Caco-2 (cell line): ENCODE measurements at regions not wholly inside any gene's neighbourhood (a gene's known extent, or its start where the extent isn't known, plus 50 kb on each side); places are given as distances from the start of the nearest gene placed in this dataset.

Experiments
- BruUV-seq: library from RNA; stranded (reverse); fragments of 400-500 nt; replicated peaks from 2 replicates; lab custom pipeline; 2021; lab: Mats Ljungman, UMichigan
- CTCF ChIA-PET: fragments of 300-600 bp; sonication (Branson Sonifier 250); formaldehyde crosslinking; loops from one replicate; lab custom pipeline; 2022; ENCODE audit warnings: antibody characterized with exemption; lab: Charles Lee
- POLR2A ChIA-PET: fragments of 300-600 bp; sonication (Branson Sonifier 250); formaldehyde crosslinking; loops from one replicate; lab custom pipeline; 2022; ENCODE audit warnings: antibody characterized with exemption; lab: Charles Lee
- DNase-seq, 2 experiments: peaks; one replicate each; pipeline versions ENCODE4 v3.0.0 to v3.0.0-alpha.2; 2020 to 2022
- H3K27me3 ChIP-seq: replicated peaks from 2 replicates; pipeline ENCODE4 v1.6.0; 2011; ENCODE audit warnings: low read length; ENCODE audit not compliant: control insufficient read depth, insufficient read depth
- H3K36me3 ChIP-seq: 2 replicates; pipeline ENCODE4 v1.5.1; 2011; ENCODE audit warnings: low read length; ENCODE audit not compliant: control insufficient read depth, insufficient read depth
- H3K4me1 ChIP-seq: fragments of 250-450 bp; sonication (Bioruptor Pico); 2 replicates; pipeline ENCODE4 v1.5.1; 2020; ENCODE audit warnings: mild to moderate bottlenecking
- H3K4me3 ChIP-seq: 2 replicates; pipeline ENCODE4 v1.5.1; 2011; ENCODE audit warnings: low read depth, mild to moderate bottlenecking, control low read depth, low read length
- H3K9me3 ChIP-seq: fragments of 250-450 bp; sonication (Bioruptor Pico); 2 replicates; pipeline ENCODE4 v1.5.1; 2020; ENCODE audit warnings: mild to moderate bottlenecking, moderate library complexity
- H3K27ac Mint-ChIP-seq: one replicate; pipeline ENCODE4 v1.8.0; 2022; ENCODE audit warnings: mixed read lengths; ENCODE audit not compliant: unreplicated experiment
- H3K27me3 Mint-ChIP-seq: one replicate; pipeline ENCODE4 v1.8.0; 2022; ENCODE audit warnings: mixed read lengths; ENCODE audit not compliant: insufficient read depth, unreplicated experiment
- H3K36me3 Mint-ChIP-seq: one replicate; pipeline ENCODE4 v1.8.0; 2022; ENCODE audit warnings: mild to moderate bottlenecking, mixed read lengths; ENCODE audit not compliant: insufficient read depth, unreplicated experiment
- H3K4me1 Mint-ChIP-seq: one replicate; pipeline ENCODE4 v1.8.0; 2022; ENCODE audit warnings: low read depth, mixed read lengths; ENCODE audit not compliant: unreplicated experiment
- H3K4me3 Mint-ChIP-seq: one replicate; pipeline ENCODE4 v1.8.0; 2022; ENCODE audit warnings: mild to moderate bottlenecking, moderate library complexity, mixed read lengths; ENCODE audit not compliant: unreplicated experiment
- H3K9me3 Mint-ChIP-seq: one replicate; pipeline ENCODE4 v1.8.0; 2022; ENCODE audit warnings: mixed read lengths; ENCODE audit not compliant: unreplicated experiment
- intact Hi-C: fragments of 100-400 bp; cut with micrococcal nuclease; formaldehyde crosslinking; loops from one replicate; pipeline ENCODE4 v1.10.0; 2022; ENCODE audit not compliant: unreplicated experiment
- TF ChIP-seq, protein P1 (sequence below), 2 experiments: fragments of 200-600 bp in 1 of 2; IDR thresholded peaks; 1 replicate in 1 of 2; 2 replicates in 1 of 2; pipeline versions ENCODE4 v1.5.1 to v1.8.0; 2011 to 2022; ENCODE audit warnings: antibody characterized with exemption in 1 of 2, control low read depth in 1 of 2, inconsistent platforms in 1 of 2, low read depth in 1 of 2, low read length in 1 of 2, mild to moderate bottlenecking in 1 of 2, moderate library complexity in 1 of 2; ENCODE audit not compliant: insufficient read depth in 1 of 2, severe bottlenecking in 1 of 2, unreplicated experiment in 1 of 2

DNA sequence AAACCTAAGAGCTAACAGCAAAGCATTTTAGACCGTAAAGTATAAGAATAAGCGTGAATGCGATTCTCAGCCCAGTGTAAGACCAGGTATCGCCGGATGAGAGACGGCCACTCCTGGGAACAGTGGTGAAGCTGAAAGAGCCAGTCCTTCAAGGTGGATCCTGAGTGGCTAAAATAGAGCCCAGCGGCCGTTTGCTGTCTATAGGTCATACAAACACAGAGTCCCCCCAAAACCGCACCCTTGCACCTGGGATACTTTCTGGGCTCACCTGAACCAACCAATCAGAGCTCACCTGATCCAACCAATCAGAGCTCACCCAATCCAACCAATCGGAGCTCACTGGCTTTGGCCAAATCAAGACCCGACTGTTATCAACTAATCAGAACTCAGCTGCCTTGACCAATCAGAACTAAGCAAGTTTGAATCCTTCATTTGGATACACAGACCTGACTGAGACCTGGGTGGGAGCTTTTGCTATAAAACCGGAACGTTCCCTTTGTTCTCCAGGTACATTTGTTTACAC lies 248.2 kb downstream of the DLL1 start:
- Mint-ChIP-seq H3K4me3 (no peak overlapping the region), H3K27me3 (no peaks in the 10 kb centered on the region), H3K9me3 (no peaks in the 10 kb centered on the region), H3K36me3 (no peaks in the 10 kb centered on the region), H3K4me1 (peaks cover 9% of the 10 kb centered on the region), H3K27ac (no peak overlapping the region)
- DNase-seq = no peak
- no TSS peak for BruUV-seq
- intact Hi-C loops = no loop called here
- no peaks in the 10 kb centered on the region for H3K27me3 ChIP-seq
- H3K4me1 ChIP-seq = peaks cover 4% of the 10 kb centered on the region; the same call in 1 of the 2 replicates
- H3K36me3 ChIP-seq = no peaks in the 10 kb centered on the region
- TF ChIP-seq, protein P1, sequence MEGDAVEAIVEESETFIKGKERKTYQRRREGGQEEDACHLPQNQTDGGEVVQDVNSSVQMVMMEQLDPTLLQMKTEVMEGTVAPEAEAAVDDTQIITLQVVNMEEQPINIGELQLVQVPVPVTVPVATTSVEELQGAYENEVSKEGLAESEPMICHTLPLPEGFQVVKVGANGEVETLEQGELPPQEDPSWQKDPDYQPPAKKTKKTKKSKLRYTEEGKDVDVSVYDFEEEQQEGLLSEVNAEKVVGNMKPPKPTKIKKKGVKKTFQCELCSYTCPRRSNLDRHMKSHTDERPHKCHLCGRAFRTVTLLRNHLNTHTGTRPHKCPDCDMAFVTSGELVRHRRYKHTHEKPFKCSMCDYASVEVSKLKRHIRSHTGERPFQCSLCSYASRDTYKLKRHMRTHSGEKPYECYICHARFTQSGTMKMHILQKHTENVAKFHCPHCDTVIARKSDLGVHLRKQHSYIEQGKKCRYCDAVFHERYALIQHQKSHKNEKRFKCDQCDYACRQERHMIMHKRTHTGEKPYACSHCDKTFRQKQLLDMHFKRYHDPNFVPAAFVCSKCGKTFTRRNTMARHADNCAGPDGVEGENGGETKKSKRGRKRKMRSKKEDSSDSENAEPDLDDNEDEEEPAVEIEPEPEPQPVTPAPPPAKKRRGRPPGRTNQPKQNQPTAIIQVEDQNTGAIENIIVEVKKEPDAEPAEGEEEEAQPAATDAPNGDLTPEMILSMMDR (IDR thresholded peaks at IDR 0.05; ENCODE audit: insufficient read depth in 1 of 2, low read depth in 1 of 2, low read length in 1 of 2, severe bottlenecking in 1 of 2, unreplicated experiment in 1 of 2) = no peak
- ChIA-PET CTCF (no interaction called here), POLR2A (no interaction called here)
- H3K9me3 ChIP-seq = no peaks in the 10 kb centered on the region
- no peak overlapping the region for H3K4me3 ChIP-seq

DNA sequence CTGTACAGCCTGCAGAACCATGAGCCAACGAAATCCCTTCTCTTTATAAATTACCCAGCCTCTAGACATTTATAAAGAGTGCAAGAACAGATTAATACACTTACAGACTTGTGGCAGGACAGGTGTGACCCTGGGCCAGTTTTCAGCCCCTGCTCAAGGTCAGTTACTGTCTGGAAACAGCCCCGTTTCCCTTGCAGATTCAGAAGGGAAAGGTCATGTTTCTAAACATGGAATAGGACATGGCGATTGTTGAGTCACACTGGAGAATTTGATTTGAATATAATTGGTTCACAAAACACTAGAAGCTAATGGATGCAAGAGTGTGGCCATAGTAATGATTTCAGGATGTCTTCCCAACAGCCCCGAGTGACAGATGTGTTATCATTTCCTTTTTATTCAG lies 248.8 kb downstream of the DLL1 start:
- no peaks in the 10 kb centered on the region for H3K27me3 Mint-ChIP-seq
- Histone ChIP-seq H3K4me1 (peaks cover 9% of the 10 kb centered on the region), H3K9me3 (no peaks in the 10 kb centered on the region), H3K4me3 (no peak overlapping the region), H3K36me3 (no peaks in the 10 kb centered on the region), H3K27me3 (no peaks in the 10 kb centered on the region)
- CTCF ChIA-PET = no interaction called here
- intact Hi-C loops = no loop called here
- POLR2A ChIA-PET = no interaction called here
- H3K4me3 Mint-ChIP-seq = no peak overlapping the region
- BruUV-seq = no TSS peak
- TF ChIP-seq, protein P1 (IDR thresholded peaks at IDR 0.05; ENCODE audit: insufficient read depth in 1 of 2, low read depth in 1 of 2, low read length in 1 of 2, severe bottlenecking in 1 of 2, unreplicated experiment in 1 of 2) = no peak
- H3K4me1 Mint-ChIP-seq = peaks cover 11% of the 10 kb centered on the region
- DNase-seq = no peak
- no peaks in the 10 kb centered on the region for H3K9me3 Mint-ChIP-seq
- no peaks in the 10 kb centered on the region for H3K36me3 Mint-ChIP-seq
- H3K27ac Mint-ChIP-seq = no peak overlapping the region

DNA sequence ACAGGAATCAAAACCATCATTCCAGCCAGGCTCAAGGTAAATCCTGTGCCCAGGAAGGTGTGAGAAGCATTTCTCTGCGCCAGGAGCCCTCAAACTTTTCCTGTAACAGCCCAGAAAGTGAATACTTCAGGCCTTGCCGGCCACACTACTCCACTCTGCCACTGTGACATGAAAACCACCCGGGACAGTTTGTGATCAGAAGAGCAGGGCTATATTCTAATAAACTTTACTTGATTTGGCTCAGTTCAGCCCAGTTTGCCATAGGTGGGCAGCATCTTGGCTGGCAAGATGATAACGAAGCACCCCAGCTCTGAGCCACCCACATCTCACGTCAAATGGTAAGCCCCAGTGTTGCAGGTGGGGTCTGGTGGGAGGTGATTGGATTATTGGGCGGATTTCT lies 249.4 kb downstream of the DLL1 start:
- H3K36me3 ChIP-seq = no peaks in the 10 kb centered on the region
- no peaks in the 10 kb centered on the region for H3K27me3 ChIP-seq
- no peak overlapping the region for H3K27ac Mint-ChIP-seq
- no peak overlapping the region for H3K4me3 Mint-ChIP-seq
- TF ChIP-seq, protein P1 (IDR thresholded peaks at IDR 0.05; ENCODE audit: insufficient read depth in 1 of 2, low read depth in 1 of 2, low read length in 1 of 2, severe bottlenecking in 1 of 2, unreplicated experiment in 1 of 2) = no peak
- no peaks in the 10 kb centered on the region for H3K36me3 Mint-ChIP-seq
- no peaks in the 10 kb centered on the region for H3K9me3 ChIP-seq
- no peak overlapping the region for H3K4me3 ChIP-seq
- intact Hi-C loops = no loop called here
- ChIA-PET CTCF (no interaction called here), POLR2A (no interaction called here)
- H3K9me3 Mint-ChIP-seq = no peaks in the 10 kb centered on the region
- BruUV-seq = no TSS peak
- H3K27me3 Mint-ChIP-seq = no peaks in the 10 kb centered on the region
- DNase-seq = no peak
- peaks cover 15% of the 10 kb centered on the region for H3K4me1 ChIP-seq
- peaks cover 11% of the 10 kb centered on the region for H3K4me1 Mint-ChIP-seq
